Endodermal cell (in vitro differentiated cells): ENCODE measurements at regions not wholly inside any gene's neighbourhood (a gene's known extent, or its start where the extent isn't known, plus 50 kb on each side); places are given as distances from the start of the nearest gene placed in this dataset.

ENCODE experiments used
- DNase-seq: peaks from one replicate; pipeline ENCODE4 v3.0.0-alpha.2; 2017
- H3K27ac ChIP-seq: 2 replicates; pipeline ENCODE4 v1.5.1; 2013; ENCODE audit warnings: mild to moderate bottlenecking, low read depth, low read length, moderate library complexity
- H3K27me3 ChIP-seq: 2 replicates; pipeline ENCODE4 v1.6.1; 2013; ENCODE audit warnings: mild to moderate bottlenecking, low read length, moderate library complexity; ENCODE audit not compliant: insufficient read depth, control insufficient read depth, poor library complexity, severe bottlenecking
- H3K36me3 ChIP-seq: 2 replicates; pipeline ENCODE4 v1.7.0; 2013; ENCODE audit warnings: mild to moderate bottlenecking, low read length, moderate library complexity; ENCODE audit not compliant: control insufficient read depth, insufficient read depth
- H3K4me1 ChIP-seq: one replicate; pipeline ENCODE4 v1.7.0; 2013; ENCODE audit warnings: low read length; ENCODE audit not compliant: control insufficient read depth, insufficient read depth
- H3K4me3 ChIP-seq: 2 replicates; pipeline ENCODE4 v1.5.1; 2013; ENCODE audit warnings: mild to moderate bottlenecking, low read length, moderate library complexity
- H3K9ac ChIP-seq: 2 replicates; pipeline ENCODE4 v1.6.1; 2013; ENCODE audit warnings: mild to moderate bottlenecking, low read length, moderate library complexity; ENCODE audit not compliant: poor library complexity, severe bottlenecking; ENCODE audit errors: extremely low read depth
- H3K9me3 ChIP-seq: 2 replicates; pipeline ENCODE4 v1.6.1; 2013; ENCODE audit warnings: mild to moderate bottlenecking, low read length, moderate library complexity; ENCODE audit not compliant: control insufficient read depth
- H3K27ac Mint-ChIP-seq: 2 replicates; pipeline ENCODE4 v1.8.0; 2020; ENCODE audit warnings: mixed read lengths
- H3K27me3 Mint-ChIP-seq: 2 replicates; pipeline ENCODE4 v1.8.0; 2021; ENCODE audit warnings: mild to moderate bottlenecking, mixed read lengths; ENCODE audit not compliant: insufficient read depth
- H3K36me3 Mint-ChIP-seq: 2 replicates; pipeline ENCODE4 v1.8.0; 2020; ENCODE audit warnings: low read depth, mixed read lengths
- H3K4me1 Mint-ChIP-seq: 2 replicates; pipeline ENCODE4 v1.8.0; 2020; ENCODE audit warnings: mixed read lengths
- H3K4me3 Mint-ChIP-seq: 2 replicates; pipeline ENCODE4 v1.8.0; 2020; ENCODE audit warnings: mild to moderate bottlenecking, moderate library complexity, mixed read lengths
- H3K9me3 Mint-ChIP-seq: 2 replicates; pipeline ENCODE4 v1.8.0; 2020; ENCODE audit warnings: mild to moderate bottlenecking, mixed read lengths
- WGBS, 2 experiments: methylation state at CpG; one replicate each; pipeline versions ENCODE4 v1.1.5 to v1.1.7; 2013; ENCODE audit warnings: missing lambda C conversion rate in 2 of 2, mixed read lengths in 1 of 2; ENCODE audit not compliant: insufficient coverage in 1 of 2, insufficient read length in 1 of 2; 5-methylcytosine and 5-hydroxymethylcytosine counted together
- TF ChIP-seq, protein P1 (sequence below): fragments of 200-600 bp; sonication (generic); conservative IDR thresholded peaks from 2 replicates; pipeline ENCODE4 v1.5.0; 2021; ENCODE audit warnings: antibody characterized with exemption, mild to moderate bottlenecking

DNA sequence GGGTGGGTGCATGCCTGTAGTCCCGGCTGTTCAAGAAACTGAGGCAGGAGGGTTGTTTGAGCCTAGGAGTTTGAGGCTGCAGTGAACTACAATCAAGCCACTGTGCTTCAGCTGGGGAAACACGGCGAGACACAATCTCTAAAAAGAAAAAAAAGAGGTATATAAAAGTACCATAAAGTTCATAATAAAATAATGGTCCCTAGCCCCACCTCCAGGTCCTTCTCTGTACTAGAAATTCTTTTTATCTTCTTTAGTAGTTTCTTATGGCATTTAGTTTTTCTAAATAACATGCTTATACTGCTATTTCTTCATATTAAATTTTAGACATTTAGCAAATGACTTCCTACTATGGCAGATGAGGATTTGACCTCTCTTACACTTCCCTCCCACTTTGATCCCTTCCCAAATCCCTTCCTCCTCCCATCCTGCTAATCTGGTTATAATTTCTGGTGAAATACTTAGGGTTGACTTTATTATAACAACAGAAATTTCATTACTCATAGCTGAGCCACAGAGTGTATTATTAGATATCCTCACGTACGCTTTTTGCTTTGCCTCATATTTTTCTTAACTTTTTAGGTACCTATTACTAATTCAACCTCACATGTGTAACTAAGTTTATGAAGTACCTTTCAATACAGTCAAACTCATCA is 94.7 kb downstream of the SLC41A2 start:
- Histone ChIP-seq H3K9ac (no peak overlapping the region), H3K27me3 (no peaks in the 10 kb centered on the region), H3K9me3 (no peaks in the 10 kb centered on the region), H3K4me1 (no peaks in the 10 kb centered on the region), H3K27ac (no peak overlapping the region), H3K4me3 (no peak overlapping the region), H3K36me3 (no peaks in the 10 kb centered on the region)
- no peaks in the 10 kb centered on the region for H3K36me3 Mint-ChIP-seq
- no peaks in the 10 kb centered on the region for H3K9me3 Mint-ChIP-seq
- H3K4me1 Mint-ChIP-seq = peaks cover 3% of the 10 kb centered on the region
- H3K4me3 Mint-ChIP-seq = no peak overlapping the region
- no peak overlapping the region for H3K27ac Mint-ChIP-seq
- no peaks in the 10 kb centered on the region for H3K27me3 Mint-ChIP-seq
- TF ChIP-seq, protein P1, sequence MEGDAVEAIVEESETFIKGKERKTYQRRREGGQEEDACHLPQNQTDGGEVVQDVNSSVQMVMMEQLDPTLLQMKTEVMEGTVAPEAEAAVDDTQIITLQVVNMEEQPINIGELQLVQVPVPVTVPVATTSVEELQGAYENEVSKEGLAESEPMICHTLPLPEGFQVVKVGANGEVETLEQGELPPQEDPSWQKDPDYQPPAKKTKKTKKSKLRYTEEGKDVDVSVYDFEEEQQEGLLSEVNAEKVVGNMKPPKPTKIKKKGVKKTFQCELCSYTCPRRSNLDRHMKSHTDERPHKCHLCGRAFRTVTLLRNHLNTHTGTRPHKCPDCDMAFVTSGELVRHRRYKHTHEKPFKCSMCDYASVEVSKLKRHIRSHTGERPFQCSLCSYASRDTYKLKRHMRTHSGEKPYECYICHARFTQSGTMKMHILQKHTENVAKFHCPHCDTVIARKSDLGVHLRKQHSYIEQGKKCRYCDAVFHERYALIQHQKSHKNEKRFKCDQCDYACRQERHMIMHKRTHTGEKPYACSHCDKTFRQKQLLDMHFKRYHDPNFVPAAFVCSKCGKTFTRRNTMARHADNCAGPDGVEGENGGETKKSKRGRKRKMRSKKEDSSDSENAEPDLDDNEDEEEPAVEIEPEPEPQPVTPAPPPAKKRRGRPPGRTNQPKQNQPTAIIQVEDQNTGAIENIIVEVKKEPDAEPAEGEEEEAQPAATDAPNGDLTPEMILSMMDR = no peak
- no peak for DNase-seq
- 93 to 94% methylated on average over 3 of the region's 5 CpGs for WGBS, 2 experiments

DNA sequence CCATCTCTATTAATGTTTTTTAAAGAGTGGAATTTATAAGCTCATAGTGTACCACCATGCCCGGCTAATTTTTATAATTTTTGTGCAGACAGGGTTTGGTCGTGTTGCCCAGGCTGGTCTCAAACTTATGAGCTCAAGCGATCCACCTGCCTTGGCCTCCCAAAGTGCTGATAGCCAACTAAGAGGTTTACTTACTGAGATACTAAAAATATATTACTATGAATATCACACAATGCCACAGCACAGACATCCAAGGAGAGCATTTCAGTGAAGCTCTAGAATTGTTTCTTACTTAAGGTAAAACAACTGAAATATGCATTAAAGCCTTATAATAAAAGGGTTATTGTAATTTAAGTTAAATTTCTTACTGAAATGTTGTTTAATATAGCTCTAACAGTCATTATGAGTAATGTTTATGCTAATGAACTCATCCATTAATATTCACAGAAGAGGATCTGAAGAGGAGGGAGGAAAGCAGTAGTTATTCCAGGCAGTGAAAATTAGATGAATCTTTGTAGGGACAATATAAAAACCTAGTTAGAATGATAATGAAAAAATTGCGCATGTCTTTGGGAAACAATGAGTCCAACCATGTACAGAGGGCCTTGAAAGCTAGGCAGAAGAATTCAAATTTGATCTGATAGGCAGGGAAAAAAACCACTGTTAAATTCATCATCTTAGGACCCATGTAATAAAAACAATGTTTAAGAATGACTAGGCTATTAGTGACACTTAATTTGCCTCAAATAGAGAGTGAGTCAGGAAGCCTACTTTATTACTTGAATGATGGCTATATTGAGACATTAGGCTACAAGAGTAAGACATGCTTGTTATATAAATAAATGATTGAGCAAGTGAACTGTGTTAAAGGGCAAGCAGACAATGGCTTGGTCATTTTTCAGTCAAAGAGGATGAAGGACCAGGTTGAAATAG is 99.2 kb downstream of the SLC41A2 start:
- Histone ChIP-seq H3K27me3 (no peaks in the 10 kb centered on the region), H3K4me1 (no peaks in the 10 kb centered on the region), H3K36me3 (no peaks in the 10 kb centered on the region), H3K9me3 (no peaks in the 10 kb centered on the region), H3K4me3 (no peak overlapping the region), H3K9ac (no peak overlapping the region), H3K27ac (no peak overlapping the region)
- Mint-ChIP-seq H3K27me3 (no peaks in the 10 kb centered on the region), H3K9me3 (no peaks in the 10 kb centered on the region), H3K4me3 (no peak overlapping the region), H3K36me3 (no peaks in the 10 kb centered on the region), H3K27ac (no peak overlapping the region), H3K4me1 (no peaks in the 10 kb centered on the region)
- TF ChIP-seq, protein P1 = no peak
- DNase-seq = no peak
- 80 to 92% methylated on average over 1 to 4 of the region's 4 CpGs for WGBS, 2 experiments

DNA sequence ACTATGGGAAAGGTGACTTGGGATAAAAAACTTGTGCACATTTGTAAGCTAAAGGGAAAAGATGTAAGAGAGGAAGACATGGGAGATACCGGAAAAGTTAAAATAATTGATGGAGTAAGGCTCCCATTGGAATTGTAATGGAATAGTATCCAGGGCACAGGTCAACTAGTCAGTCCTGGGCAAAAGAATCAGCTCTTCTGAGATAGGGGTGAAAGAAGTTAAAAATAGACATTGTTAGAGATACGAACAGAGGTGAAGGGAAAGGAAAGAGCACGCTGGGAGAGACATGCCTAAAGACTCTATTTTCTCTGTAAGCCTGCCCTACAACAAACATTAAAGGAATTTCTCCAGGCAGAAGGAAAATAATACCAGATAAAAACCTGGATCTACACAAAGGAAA is 101.6 kb downstream of the SLC41A2 start:
- Histone ChIP-seq H3K27ac (no peak overlapping the region), H3K4me1 (no peaks in the 10 kb centered on the region), H3K36me3 (no peaks in the 10 kb centered on the region), H3K9me3 (no peaks in the 10 kb centered on the region), H3K4me3 (no peak overlapping the region), H3K27me3 (no peaks in the 10 kb centered on the region), H3K9ac (no peak overlapping the region)
- Mint-ChIP-seq H3K4me1 (no peaks in the 10 kb centered on the region), H3K9me3 (no peaks in the 10 kb centered on the region), H3K27me3 (no peaks in the 10 kb centered on the region), H3K27ac (no peak overlapping the region), H3K36me3 (no peaks in the 10 kb centered on the region), H3K4me3 (no peak overlapping the region)
- no peak for DNase-seq
- 98 to 100% methylated on average over 1 to 2 of the region's 3 CpGs for WGBS, 2 experiments
- TF ChIP-seq, protein P1 = no peak
